ENCODE measurements at regions not wholly inside any gene's neighbourhood (a gene's known extent, or its start where the extent isn't known, plus 50 kb on each side); places are given as distances from the start of the nearest gene placed in this dataset.
"Not testable (repeated sequence)": the region's sequence is repeated elsewhere in the genome, so short reads cannot be mapped to it uniquely, and the experiment has no call there.

DNA sequence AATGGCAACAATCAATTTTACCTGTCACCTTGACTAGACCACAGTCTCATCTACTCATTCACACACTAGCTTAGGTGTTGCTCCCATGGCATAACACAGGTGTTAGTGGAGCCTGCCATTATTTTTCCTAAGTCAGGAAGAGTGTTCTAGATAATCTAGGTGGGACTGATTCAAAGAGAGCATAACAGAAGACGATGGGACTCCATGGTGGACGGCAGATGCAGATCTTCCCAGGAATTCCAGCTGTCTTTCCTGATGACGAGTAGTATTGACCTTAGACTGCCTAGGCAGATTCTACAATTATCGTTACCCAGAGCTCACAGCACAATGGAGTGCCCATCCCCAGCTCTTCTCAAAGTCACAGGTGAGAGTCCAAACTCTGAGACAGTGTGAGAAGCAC lies 589.0 kb downstream of the TMEM121 start:
- no peak for DNase-seq (ENCODE audit: low read depth)
- Histone ChIP-seq H3K4me1 (ENCODE audit: control insufficient read depth, insufficient read depth, low read length) (no peaks in the 10 kb centered on the region), H3K36me3 (ENCODE audit: control insufficient read depth, insufficient read depth, low read length, severe bottlenecking) (no peaks in the 10 kb centered on the region), H3K4me3 (ENCODE audit: low read length) (no peak overlapping the region), H3K27me3 (replicated peaks; ENCODE audit: control insufficient read depth, insufficient read depth, low read length) (peaks cover 10% of the 10 kb centered on the region), H3K9ac (ENCODE audit: low read length) (no peak overlapping the region), H3K9me3 (ENCODE audit: control insufficient read depth, low read length) (no peaks in the 10 kb centered on the region)

DNA sequence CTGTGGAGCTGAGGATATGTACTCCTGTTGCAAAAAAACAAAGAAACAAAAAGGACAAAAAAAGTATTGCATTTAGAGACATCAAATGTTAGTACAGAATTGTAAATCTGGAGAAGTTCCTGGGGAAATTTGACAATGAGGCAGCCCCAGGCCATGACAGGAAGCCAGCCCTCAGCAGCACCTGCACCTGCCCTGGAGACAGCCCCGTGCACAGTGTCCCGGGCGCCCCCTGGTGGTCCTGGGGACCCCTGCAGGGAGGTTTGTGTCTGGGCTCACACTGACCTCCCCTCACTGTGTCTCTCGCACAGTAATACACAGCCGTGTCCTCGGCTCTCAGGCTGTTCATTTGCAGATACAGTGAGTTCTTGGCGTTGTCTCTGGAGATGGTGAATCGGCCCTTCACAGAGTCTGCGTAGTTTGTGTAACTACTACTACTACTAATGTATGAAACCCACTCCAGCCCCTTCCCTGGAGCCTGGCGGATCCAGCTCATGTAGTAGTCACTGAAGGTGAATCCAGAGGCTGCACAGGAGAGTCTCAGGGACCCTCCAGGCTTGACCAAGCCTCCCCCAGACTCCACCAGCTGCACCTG lies 590.1 kb downstream of the TMEM121 start:
- DNase-seq (ENCODE audit: low read depth); H3K36me3 ChIP-seq (ENCODE audit: control insufficient read depth, insufficient read depth, low read length, severe bottlenecking): not testable (repeated sequence)

DNA sequence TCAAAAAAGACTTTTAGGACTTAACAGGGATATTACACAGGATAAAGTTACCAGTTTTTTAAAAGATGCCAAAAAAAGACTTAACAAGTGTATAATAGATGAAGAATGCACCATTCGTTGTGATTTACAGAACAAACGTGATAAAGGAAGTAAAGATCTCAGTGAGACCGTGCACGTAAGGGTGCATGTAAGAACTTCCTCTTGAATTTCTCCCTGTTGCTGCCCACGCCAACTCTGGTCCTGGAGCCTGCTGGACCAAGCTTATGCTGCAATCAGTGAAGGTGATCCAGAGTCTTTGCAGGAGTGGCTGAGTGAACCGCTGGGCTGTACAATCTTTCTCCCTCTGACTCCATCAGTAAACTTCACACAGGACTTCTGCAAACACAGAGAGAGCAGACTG lies 593.7 kb downstream of the TMEM121 start:
- H3K4me3 ChIP-seq (ENCODE audit: low read length), result no peak overlapping the region

More for the DNA sequence above, 590.1 kb downstream of the TMEM121 start:
- H3K27me3 ChIP-seq (replicated peaks; ENCODE audit: control insufficient read depth, insufficient read depth, low read length); H3K4me1 ChIP-seq (ENCODE audit: control insufficient read depth, insufficient read depth, low read length); H3K9me3 ChIP-seq (ENCODE audit: control insufficient read depth, low read length); H3K4me3 ChIP-seq (ENCODE audit: low read length); H3K9ac ChIP-seq (ENCODE audit: low read length): not testable (repeated sequence)

DNA sequence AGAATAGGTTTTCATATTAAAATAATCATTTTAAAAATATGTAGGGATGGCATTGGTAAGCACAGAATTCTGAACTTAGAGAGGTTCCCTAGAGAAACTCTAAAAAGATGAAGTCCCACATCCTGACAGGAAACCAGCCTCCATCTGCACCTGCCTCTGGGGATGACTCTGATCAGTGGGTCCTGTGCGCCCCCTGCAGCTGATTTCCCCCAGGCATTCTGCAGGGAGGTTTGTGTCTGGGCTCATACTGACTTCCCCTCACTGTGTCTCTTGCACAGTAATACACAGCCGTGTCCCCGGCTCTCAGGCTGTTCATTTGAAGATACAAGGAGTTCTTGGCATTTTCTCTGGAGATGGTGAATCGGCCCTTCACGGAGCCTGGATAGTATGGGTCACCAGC lies 602.9 kb downstream of the TMEM121 start:
- DNase-seq (ENCODE audit: low read depth), result no peak
- H3K4me3 ChIP-seq (ENCODE audit: low read length), result no peak overlapping the region
- H3K27me3 ChIP-seq (replicated peaks; ENCODE audit: control insufficient read depth, insufficient read depth, low read length), result peaks cover 3% of the 10 kb centered on the region
- H3K4me1 ChIP-seq (ENCODE audit: control insufficient read depth, insufficient read depth, low read length), result no peaks in the 10 kb centered on the region
- H3K9ac ChIP-seq (ENCODE audit: low read length), result no peak overlapping the region
- no peaks in the 10 kb centered on the region for H3K9me3 ChIP-seq (ENCODE audit: control insufficient read depth, low read length)
- H3K36me3 ChIP-seq (ENCODE audit: control insufficient read depth, insufficient read depth, low read length, severe bottlenecking), result no peaks in the 10 kb centered on the region

More for the DNA sequence above, 593.7 kb downstream of the TMEM121 start:
- peaks cover 10% of the 10 kb centered on the region for H3K27me3 ChIP-seq (replicated peaks; ENCODE audit: control insufficient read depth, insufficient read depth, low read length)
- DNase-seq (ENCODE audit: low read depth), result no peak
- no peaks in the 10 kb centered on the region for H3K4me1 ChIP-seq (ENCODE audit: control insufficient read depth, insufficient read depth, low read length)
- H3K9me3 ChIP-seq (ENCODE audit: control insufficient read depth, low read length), result no peaks in the 10 kb centered on the region
- H3K9ac ChIP-seq (ENCODE audit: low read length), result no peak overlapping the region
- H3K36me3 ChIP-seq (ENCODE audit: control insufficient read depth, insufficient read depth, low read length, severe bottlenecking), result no peaks in the 10 kb centered on the region

DNA sequence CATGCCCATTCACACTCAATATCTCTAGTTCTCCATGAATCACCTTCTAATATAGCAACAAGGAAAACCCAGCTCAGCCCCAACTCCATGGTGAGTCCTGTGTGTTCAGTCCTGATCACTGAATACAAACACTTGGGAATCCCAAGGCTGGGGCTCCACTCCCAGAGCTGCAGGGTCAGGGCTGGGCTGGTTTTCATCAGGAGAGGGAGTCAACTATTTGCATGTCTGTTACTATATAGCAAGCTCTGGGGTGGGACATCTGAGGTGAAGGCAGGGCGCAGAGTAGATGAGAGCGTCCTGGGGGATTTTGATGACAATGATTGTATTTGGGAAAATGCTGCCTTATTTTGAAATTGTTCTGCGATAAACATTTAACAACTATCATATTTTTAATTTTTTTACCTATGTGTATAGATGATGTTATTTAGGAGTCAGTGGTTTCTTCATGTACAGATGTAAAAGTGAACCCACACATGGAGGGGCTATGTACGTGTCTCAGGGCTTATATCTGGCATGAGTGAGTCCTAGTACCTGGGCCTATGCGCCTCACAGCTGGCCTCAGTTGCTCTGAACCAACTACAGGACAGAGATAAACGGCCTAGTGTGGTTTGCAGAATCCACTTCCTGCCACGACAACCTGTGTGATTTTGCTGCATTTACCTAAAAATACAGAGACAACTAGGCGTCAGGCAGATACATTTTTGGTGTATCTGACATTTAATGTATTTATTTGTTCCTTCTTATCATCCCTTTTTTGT lies 603.7 kb downstream of the TMEM121 start:
- not testable (repeated sequence) for H3K27me3 ChIP-seq (replicated peaks; ENCODE audit: control insufficient read depth, insufficient read depth, low read length); H3K9me3 ChIP-seq (ENCODE audit: control insufficient read depth, low read length); H3K4me1 ChIP-seq (ENCODE audit: control insufficient read depth, insufficient read depth, low read length); H3K36me3 ChIP-seq (ENCODE audit: control insufficient read depth, insufficient read depth, low read length, severe bottlenecking); H3K9ac ChIP-seq (ENCODE audit: low read length); H3K4me3 ChIP-seq (ENCODE audit: low read length); DNase-seq (ENCODE audit: low read depth)

DNA sequence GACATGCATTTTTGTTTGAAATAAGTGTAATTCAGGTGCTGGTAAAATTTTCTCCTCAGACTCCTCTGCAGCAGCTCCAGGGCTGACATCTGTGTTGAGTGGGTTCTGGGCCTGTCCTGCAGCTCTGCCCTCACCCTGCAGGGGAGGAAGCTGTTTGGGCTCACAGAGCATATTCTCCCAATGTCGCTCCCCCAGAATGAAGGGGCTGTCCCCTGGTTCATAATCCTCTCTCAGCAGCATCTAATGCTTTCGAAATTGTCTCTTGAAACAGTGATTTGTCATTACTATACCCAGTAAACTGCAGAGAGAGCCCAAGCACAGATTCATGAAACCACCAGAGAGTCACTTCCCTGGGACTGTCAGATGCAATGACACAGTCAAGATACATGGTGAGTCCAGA lies 606.7 kb downstream of the TMEM121 start:
- H3K9me3 ChIP-seq (ENCODE audit: control insufficient read depth, low read length), result not testable (repeated sequence)

DNA sequence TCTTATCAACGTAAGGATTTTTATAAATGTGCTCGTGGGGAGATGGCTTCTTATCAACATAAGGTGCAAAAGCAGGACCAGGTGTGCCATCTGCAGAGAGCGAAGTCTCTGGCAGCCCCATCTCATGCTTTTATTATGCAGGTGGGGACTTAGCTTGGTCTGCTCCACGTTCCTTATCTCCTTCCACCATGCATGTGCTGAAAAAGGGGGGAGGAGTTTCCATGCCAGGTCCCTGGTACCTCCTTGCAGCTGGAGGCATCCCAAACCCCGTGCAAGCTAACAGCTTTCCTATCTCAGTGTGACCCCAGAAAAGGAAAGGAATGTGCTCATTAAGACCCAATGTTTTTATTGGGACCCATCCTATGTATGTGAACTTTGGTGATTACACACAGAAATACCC lies 608.5 kb downstream of the TMEM121 start:
- Histone ChIP-seq H3K4me3 (ENCODE audit: low read length) (no peak overlapping the region), H3K9me3 (ENCODE audit: control insufficient read depth, low read length) (no peaks in the 10 kb centered on the region), H3K4me1 (ENCODE audit: control insufficient read depth, insufficient read depth, low read length) (no peaks in the 10 kb centered on the region), H3K36me3 (ENCODE audit: control insufficient read depth, insufficient read depth, low read length, severe bottlenecking) (no peaks in the 10 kb centered on the region), H3K27me3 (replicated peaks; ENCODE audit: control insufficient read depth, insufficient read depth, low read length) (peaks cover 3% of the 10 kb centered on the region), H3K9ac (ENCODE audit: low read length) (no peak overlapping the region)
- DNase-seq (ENCODE audit: low read depth), result no peak

More for the DNA sequence above, 606.7 kb downstream of the TMEM121 start:
- DNase-seq (ENCODE audit: low read depth); H3K4me3 ChIP-seq (ENCODE audit: low read length); H3K36me3 ChIP-seq (ENCODE audit: control insufficient read depth, insufficient read depth, low read length, severe bottlenecking); H3K4me1 ChIP-seq (ENCODE audit: control insufficient read depth, insufficient read depth, low read length); H3K27me3 ChIP-seq (replicated peaks; ENCODE audit: control insufficient read depth, insufficient read depth, low read length); H3K9ac ChIP-seq (ENCODE audit: low read length): not testable (repeated sequence)

DNA sequence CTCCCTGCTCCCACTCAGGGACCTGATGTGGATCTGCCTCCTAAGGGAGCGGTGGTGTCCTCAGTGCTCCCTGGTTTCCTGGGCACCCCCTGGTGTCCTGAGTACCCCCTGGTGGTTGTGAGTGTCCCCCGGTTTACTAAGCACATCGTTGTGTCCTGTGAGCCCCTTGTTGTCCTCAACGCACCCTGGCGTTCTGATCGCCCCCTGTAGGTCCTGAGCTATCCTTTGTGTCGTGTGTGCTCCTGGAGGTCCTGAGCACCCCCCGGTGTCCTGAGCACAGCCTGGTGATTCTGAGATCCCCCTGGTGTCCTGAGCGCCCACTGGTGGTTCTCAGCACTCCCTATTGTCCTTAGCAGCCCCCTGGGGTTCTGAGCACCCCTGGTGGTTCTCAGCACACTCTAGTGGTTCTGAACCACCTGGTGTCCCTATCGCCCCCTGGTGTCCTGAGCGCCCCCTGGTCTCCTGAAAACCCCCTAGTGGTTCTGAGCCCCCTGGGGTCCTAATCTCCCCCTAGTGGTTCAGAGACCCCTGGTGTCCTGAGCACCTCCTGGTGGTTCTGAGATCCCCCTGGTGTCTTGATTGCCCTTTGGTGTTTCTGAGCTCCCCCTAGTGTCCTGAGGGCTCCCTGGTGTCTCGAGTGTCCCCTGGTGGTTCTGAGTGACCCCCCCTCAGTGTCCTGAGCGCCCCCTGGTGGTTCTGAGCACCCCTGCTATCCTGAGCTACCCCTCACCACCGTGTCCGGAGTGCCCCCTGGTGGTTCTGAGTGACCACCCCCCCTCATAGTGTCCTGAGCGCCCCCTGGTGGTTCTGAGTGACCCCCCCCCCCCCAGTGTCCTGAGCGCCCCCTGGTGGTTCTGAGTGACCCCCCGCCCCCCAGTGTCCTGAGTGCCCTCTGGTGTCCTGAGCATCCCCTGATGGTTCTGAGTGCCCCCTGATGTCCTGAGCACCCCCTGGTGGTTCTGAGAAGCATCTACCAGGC lies 615.1 kb downstream of the TMEM121 start:
- no peak overlapping the region for H3K9ac ChIP-seq (ENCODE audit: low read length)
- no peaks in the 10 kb centered on the region for H3K36me3 ChIP-seq (ENCODE audit: control insufficient read depth, insufficient read depth, low read length, severe bottlenecking)
- H3K9me3 ChIP-seq (ENCODE audit: control insufficient read depth, low read length), result no peaks in the 10 kb centered on the region
- DNase-seq (ENCODE audit: low read depth), result no peak
- no peaks in the 10 kb centered on the region for H3K27me3 ChIP-seq (replicated peaks; ENCODE audit: control insufficient read depth, insufficient read depth, low read length)
- no peaks in the 10 kb centered on the region for H3K4me1 ChIP-seq (ENCODE audit: control insufficient read depth, insufficient read depth, low read length)
- H3K4me3 ChIP-seq (ENCODE audit: low read length), result no peak overlapping the region

DNA sequence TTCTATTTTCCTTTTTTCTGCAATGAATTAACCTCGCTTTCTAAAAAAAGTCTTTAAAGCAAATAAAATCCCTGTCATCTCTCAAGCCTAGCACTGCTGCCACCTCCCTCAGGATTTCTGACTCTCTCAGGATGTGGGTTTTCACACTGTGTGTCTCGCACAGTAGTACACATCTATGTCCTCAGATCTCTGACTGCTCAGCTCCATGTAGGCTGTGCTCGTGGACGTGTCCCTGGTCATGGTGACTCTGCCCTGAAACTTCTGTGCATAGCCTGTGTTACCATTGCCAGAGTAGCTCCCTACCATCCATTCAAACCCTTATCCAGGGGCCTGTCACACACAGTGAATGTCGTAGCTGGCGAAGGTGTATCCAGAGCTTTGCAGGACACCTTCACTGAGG lies 619.3 kb downstream of the TMEM121 start:
- H3K4me3 ChIP-seq (ENCODE audit: low read length); H3K36me3 ChIP-seq (ENCODE audit: control insufficient read depth, insufficient read depth, low read length, severe bottlenecking); H3K9me3 ChIP-seq (ENCODE audit: control insufficient read depth, low read length); H3K9ac ChIP-seq (ENCODE audit: low read length); H3K27me3 ChIP-seq (replicated peaks; ENCODE audit: control insufficient read depth, insufficient read depth, low read length); H3K4me1 ChIP-seq (ENCODE audit: control insufficient read depth, insufficient read depth, low read length); DNase-seq (ENCODE audit: low read depth): not testable (repeated sequence)

DNA sequence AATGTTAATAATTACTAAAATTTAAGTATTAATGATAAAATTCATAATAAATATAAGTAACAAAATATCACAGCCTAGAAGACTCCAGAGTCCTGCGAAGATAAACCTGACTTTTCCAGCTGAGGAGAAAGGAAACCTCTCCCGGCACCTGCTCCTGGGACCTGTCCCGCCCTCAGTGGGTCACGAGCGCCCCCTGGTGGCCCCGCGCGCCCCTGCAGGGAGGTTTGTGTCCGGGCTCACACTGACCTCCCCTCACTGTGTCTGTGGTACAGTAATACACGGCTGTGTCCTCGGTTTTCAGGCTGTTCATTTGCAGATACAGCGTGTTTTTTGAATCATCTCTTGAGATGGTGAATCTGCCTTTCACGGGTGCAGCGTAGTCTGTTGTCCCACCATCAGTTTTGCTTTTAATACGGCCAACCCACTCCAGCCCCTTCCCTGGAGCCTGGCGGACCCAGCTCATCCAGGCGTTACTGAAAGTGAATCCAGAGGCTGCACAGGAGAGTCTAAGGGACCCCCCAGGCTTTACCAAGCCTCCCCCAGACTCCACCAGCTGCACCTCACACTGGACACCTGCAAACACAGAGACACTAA lies 627.1 kb downstream of the TMEM121 start:
- DNase-seq (ENCODE audit: low read depth), result peak; percentile 42
- H3K9me3 ChIP-seq (ENCODE audit: control insufficient read depth, low read length); H3K27me3 ChIP-seq (replicated peaks; ENCODE audit: control insufficient read depth, insufficient read depth, low read length); H3K9ac ChIP-seq (ENCODE audit: low read length); H3K4me3 ChIP-seq (ENCODE audit: low read length); H3K4me1 ChIP-seq (ENCODE audit: control insufficient read depth, insufficient read depth, low read length); H3K36me3 ChIP-seq (ENCODE audit: control insufficient read depth, insufficient read depth, low read length, severe bottlenecking): not testable (repeated sequence)

DNA sequence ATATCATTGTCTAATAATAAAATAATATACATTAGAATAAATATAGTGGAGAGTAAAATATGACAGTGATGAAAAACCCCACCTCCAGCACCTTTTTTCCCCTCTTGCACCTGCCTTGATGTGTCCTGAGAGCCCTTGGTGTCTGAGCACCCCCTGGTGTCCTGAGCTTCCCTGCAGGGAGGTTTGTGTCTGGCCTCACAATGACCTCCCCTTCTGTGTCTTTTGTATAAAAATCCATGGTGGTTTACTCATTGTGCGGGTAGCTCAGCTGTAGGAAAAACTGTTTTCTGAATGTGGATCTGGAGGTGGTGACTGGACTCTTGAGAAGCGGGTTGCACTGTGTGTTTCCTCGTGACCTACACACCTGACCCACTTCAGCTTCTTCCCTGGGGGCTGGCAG lies 636.9 kb downstream of the TMEM121 start:
- H3K36me3 ChIP-seq (ENCODE audit: control insufficient read depth, insufficient read depth, low read length, severe bottlenecking), result no peaks in the 10 kb centered on the region
- no peak overlapping the region for H3K9ac ChIP-seq (ENCODE audit: low read length)
- no peaks in the 10 kb centered on the region for H3K9me3 ChIP-seq (ENCODE audit: control insufficient read depth, low read length)
- H3K4me1 ChIP-seq (ENCODE audit: control insufficient read depth, insufficient read depth, low read length), result no peaks in the 10 kb centered on the region
- peaks cover 2% of the 10 kb centered on the region for H3K27me3 ChIP-seq (replicated peaks; ENCODE audit: control insufficient read depth, insufficient read depth, low read length)
- no peak for DNase-seq (ENCODE audit: low read depth)
- no peak overlapping the region for H3K4me3 ChIP-seq (ENCODE audit: low read length)
